WTC11 (cell line): ENCODE measurements at regions not wholly inside any gene's neighbourhood (a gene's known extent, or its start where the extent isn't known, plus 50 kb on each side); places are given as distances from the start of the nearest gene placed in this dataset.

Source experiments
- FOXK1 ChIP-seq: sonication (generic); formaldehyde crosslinking; IDR thresholded peaks from 2 replicates; pipeline ENCODE4 v1.8.0; 2022; ENCODE audit warnings: mild to moderate bottlenecking, moderate library complexity, missing genetic modification reagents
- TCF7 ChIP-seq: sonication (generic); formaldehyde crosslinking; IDR thresholded peaks from 2 replicates; pipeline ENCODE4 v1.8.0; 2022; ENCODE audit warnings: mild to moderate bottlenecking, low read depth, missing genetic modification reagents, moderate library complexity
- TF ChIP-seq, protein P1 (sequence below): fragments of 200-600 bp; IDR thresholded peaks from 2 replicates; pipeline ENCODE4 v1.8.0; 2022; ENCODE audit warnings: antibody characterized with exemption
- TF ChIP-seq, protein P2 (sequence below): sonication (generic); formaldehyde crosslinking; IDR thresholded peaks from 2 replicates; pipeline ENCODE4 v1.8.1; 2022; ENCODE audit warnings: low read depth, missing genetic modification reagents, borderline replicate concordance
- TF ChIP-seq, protein P3 (sequence below): sonication (generic); formaldehyde crosslinking; IDR thresholded peaks from 2 replicates; pipeline ENCODE4 v1.8.1; 2023; ENCODE audit warnings: mild to moderate bottlenecking, missing genetic modification reagents, moderate library complexity

DNA sequence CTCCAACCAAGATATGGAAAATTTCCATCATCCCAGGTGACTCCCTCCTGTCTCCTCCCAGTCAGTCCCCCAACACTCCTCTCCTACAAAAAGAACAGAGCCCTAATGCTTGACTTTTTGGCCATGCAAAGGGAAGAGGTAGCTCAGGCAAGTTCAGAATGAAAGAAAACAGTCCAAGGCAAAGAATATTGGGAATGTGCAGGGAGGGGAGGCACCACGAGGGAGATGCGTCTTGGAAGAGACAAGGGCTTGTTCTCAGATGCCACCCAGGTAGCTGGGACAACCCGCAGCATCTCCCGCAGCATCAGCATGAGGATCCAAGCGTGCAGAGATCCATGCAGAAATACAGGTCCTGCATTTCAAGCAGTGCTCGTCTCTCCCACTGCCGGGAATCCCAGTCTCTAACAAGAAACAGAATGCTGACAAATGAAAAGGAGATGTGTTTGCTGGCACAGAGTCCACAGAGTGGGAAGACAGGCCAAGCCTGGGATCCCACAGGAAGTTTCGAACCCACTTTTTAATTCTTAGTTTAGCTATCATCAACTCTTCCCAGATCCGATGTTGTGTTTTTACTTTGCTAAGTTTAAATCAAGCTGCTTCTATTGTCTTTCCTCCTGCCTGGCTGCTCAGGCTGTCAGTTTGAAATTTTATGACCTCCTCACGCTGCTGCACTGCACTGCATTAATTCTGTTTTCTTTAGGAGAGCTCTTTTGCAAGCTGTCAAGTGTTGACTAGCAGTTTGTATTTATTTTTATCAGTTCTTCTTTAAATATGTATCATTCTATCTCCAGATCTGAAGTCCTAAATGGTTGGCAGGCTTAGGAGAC, 86.8 kb upstream of the OSMR start:
- TF ChIP-seq, protein P1, sequence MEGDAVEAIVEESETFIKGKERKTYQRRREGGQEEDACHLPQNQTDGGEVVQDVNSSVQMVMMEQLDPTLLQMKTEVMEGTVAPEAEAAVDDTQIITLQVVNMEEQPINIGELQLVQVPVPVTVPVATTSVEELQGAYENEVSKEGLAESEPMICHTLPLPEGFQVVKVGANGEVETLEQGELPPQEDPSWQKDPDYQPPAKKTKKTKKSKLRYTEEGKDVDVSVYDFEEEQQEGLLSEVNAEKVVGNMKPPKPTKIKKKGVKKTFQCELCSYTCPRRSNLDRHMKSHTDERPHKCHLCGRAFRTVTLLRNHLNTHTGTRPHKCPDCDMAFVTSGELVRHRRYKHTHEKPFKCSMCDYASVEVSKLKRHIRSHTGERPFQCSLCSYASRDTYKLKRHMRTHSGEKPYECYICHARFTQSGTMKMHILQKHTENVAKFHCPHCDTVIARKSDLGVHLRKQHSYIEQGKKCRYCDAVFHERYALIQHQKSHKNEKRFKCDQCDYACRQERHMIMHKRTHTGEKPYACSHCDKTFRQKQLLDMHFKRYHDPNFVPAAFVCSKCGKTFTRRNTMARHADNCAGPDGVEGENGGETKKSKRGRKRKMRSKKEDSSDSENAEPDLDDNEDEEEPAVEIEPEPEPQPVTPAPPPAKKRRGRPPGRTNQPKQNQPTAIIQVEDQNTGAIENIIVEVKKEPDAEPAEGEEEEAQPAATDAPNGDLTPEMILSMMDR, result no peak
- TF ChIP-seq, protein P2, sequence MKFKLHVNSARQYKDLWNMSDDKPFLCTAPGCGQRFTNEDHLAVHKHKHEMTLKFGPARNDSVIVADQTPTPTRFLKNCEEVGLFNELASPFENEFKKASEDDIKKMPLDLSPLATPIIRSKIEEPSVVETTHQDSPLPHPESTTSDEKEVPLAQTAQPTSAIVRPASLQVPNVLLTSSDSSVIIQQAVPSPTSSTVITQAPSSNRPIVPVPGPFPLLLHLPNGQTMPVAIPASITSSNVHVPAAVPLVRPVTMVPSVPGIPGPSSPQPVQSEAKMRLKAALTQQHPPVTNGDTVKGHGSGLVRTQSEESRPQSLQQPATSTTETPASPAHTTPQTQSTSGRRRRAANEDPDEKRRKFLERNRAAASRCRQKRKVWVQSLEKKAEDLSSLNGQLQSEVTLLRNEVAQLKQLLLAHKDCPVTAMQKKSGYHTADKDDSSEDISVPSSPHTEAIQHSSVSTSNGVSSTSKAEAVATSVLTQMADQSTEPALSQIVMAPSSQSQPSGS (CRISPR knock-in tag), result no peak
- TF ChIP-seq FOXK1 (CRISPR knock-in tag) (no peak), TCF7 (CRISPR knock-in tag) (no peak)
- TF ChIP-seq, protein P3, sequence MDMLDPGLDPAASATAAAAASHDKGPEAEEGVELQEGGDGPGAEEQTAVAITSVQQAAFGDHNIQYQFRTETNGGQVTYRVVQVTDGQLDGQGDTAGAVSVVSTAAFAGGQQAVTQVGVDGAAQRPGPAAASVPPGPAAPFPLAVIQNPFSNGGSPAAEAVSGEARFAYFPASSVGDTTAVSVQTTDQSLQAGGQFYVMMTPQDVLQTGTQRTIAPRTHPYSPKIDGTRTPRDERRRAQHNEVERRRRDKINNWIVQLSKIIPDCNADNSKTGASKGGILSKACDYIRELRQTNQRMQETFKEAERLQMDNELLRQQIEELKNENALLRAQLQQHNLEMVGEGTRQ, result no peak
